H9 (cell line): ENCODE measurements at regions not wholly inside any gene's neighbourhood (a gene's known extent, or its start where the extent isn't known, plus 50 kb on each side); places are given as distances from the start of the nearest gene placed in this dataset.
"Not testable (repeated sequence)": the region's sequence is repeated elsewhere in the genome, so short reads cannot be mapped to it uniquely, and the experiment has no call there.

ENCODE experiments used
- DNase-seq: peaks from one replicate; pipeline ENCODE4 v3.0.0-alpha.2; 2017
- H2AFZ ChIP-seq: one replicate; pipeline ENCODE4 v1.6.1; 2013; ENCODE audit warnings: mild to moderate bottlenecking, low read length, control low read depth, moderate library complexity
- H2AK5ac ChIP-seq: 2 replicates; pipeline ENCODE4 v1.6.1; 2013; ENCODE audit warnings: low read length, control low read depth, mixed read lengths; ENCODE audit not compliant: insufficient read length
- H2BK120ac ChIP-seq: one replicate; pipeline ENCODE4 v1.6.1; 2013; ENCODE audit warnings: low read depth, mild to moderate bottlenecking, low read length, control low read depth, inconsistent platforms; ENCODE audit not compliant: poor library complexity, severe bottlenecking
- H2BK12ac ChIP-seq: 2 replicates; pipeline ENCODE4 v1.6.1; 2013; ENCODE audit warnings: low read length, control low read depth, mixed read lengths, low read depth; ENCODE audit not compliant: insufficient read length
- H2BK15ac ChIP-seq: 2 replicates; pipeline ENCODE4 v1.6.1; 2013; ENCODE audit warnings: low read depth, low read length, control low read depth
- H2BK20ac ChIP-seq: one replicate; pipeline ENCODE4 v1.6.1; 2013; ENCODE audit warnings: low read depth, mild to moderate bottlenecking, low read length, control low read depth, inconsistent platforms; ENCODE audit not compliant: poor library complexity, severe bottlenecking
- H2BK5ac ChIP-seq: 2 replicates; pipeline ENCODE4 v1.6.1; 2013; ENCODE audit warnings: low read length, control low read depth, mixed read lengths; ENCODE audit not compliant: insufficient read length
- H3K14ac ChIP-seq: 2 replicates; pipeline ENCODE4 v1.6.1; 2013; ENCODE audit warnings: low read length, control low read depth; ENCODE audit not compliant: insufficient read depth
- H3K18ac ChIP-seq: 2 replicates; pipeline ENCODE4 v1.6.1; 2013; ENCODE audit warnings: low read depth, mild to moderate bottlenecking, mixed read lengths, low read length, control low read depth; ENCODE audit not compliant: insufficient read length
- H3K23ac ChIP-seq: 2 replicates; pipeline ENCODE4 v1.6.1; 2013; ENCODE audit warnings: low read length, control low read depth, mixed read lengths, low read depth; ENCODE audit not compliant: insufficient read length
- H3K23me2 ChIP-seq: 2 replicates; pipeline ENCODE4 v1.6.1; 2013; ENCODE audit warnings: low read depth, mild to moderate bottlenecking, mixed read lengths, low read length, control low read depth; ENCODE audit not compliant: insufficient read length, poor library complexity, severe bottlenecking
- H3K27ac ChIP-seq: 2 replicates; pipeline ENCODE4 v1.5.1; 2013; ENCODE audit warnings: low read length, control low read depth, mixed read lengths, low read depth; ENCODE audit not compliant: insufficient read length
- H3K27me3 ChIP-seq: 2 replicates; pipeline ENCODE4 v1.6.1; 2013; ENCODE audit warnings: low read length, control low read depth, inconsistent platforms; ENCODE audit not compliant: insufficient read depth
- H3K4ac ChIP-seq: 2 replicates; pipeline ENCODE4 v1.6.1; 2013; ENCODE audit warnings: low read depth, mild to moderate bottlenecking, control low read depth, inconsistent platforms, low read length, moderate library complexity
- H3K4me1 ChIP-seq: 2 replicates; pipeline ENCODE4 v1.6.1; 2013; ENCODE audit warnings: low read length, control low read depth, inconsistent platforms; ENCODE audit not compliant: insufficient read depth
- H3K4me2 ChIP-seq: 2 replicates; pipeline ENCODE4 v1.6.1; 2013; ENCODE audit warnings: low read length, control low read depth, mixed read lengths; ENCODE audit not compliant: insufficient read length, insufficient read depth
- H3K56ac ChIP-seq: 2 replicates; pipeline ENCODE4 v1.6.1; 2013; ENCODE audit warnings: low read depth, mild to moderate bottlenecking, mixed read lengths, low read length, control low read depth; ENCODE audit not compliant: insufficient read length
- H3K79me1 ChIP-seq: 2 replicates; pipeline ENCODE4 v1.6.1; 2013; ENCODE audit warnings: low read depth, mild to moderate bottlenecking, moderate library complexity, low read length, control low read depth, inconsistent platforms; ENCODE audit not compliant: insufficient read depth, poor library complexity, severe bottlenecking
- H3K79me2 ChIP-seq: 2 replicates; pipeline ENCODE4 v1.6.1; 2013; ENCODE audit warnings: low read length, control low read depth, inconsistent platforms; ENCODE audit not compliant: insufficient read depth
- H3K9ac ChIP-seq: 2 replicates; pipeline ENCODE4 v1.6.1; 2013; ENCODE audit warnings: low read length, control low read depth, mixed read lengths; ENCODE audit not compliant: insufficient read length; ENCODE audit errors: extremely low read depth
- H3K9me3 ChIP-seq: one replicate; pipeline ENCODE4 v1.6.1; 2013; ENCODE audit warnings: low read depth, low read length, inconsistent platforms; ENCODE audit not compliant: control insufficient read depth
- H3T11ph ChIP-seq: one replicate; pipeline ENCODE4 v1.6.1; 2013; ENCODE audit warnings: mild to moderate bottlenecking, low read length, control low read depth, inconsistent platforms
- H4K20me1 ChIP-seq: one replicate; pipeline ENCODE4 v1.6.1; 2013; ENCODE audit not compliant: control insufficient read depth, insufficient read length, insufficient read depth
- H4K5ac ChIP-seq: 2 replicates; pipeline ENCODE4 v1.6.1; 2013; ENCODE audit warnings: low read depth, mild to moderate bottlenecking, mixed read lengths, low read length, control low read depth; ENCODE audit not compliant: insufficient read length
- H4K8ac ChIP-seq: replicated peaks from 2 replicates; pipeline ENCODE4 v1.6.1; 2013; ENCODE audit warnings: low read length, control low read depth, mixed read lengths, low read depth; ENCODE audit not compliant: insufficient read length
- H4K91ac ChIP-seq: 2 replicates; pipeline ENCODE4 v1.6.1; 2013; ENCODE audit warnings: low read depth, mild to moderate bottlenecking, moderate library complexity, mixed read lengths, low read length, control low read depth; ENCODE audit not compliant: insufficient read length
- H3K27ac Mint-ChIP-seq, 3 experiments: 2 replicates in 2 of 3; 3 replicates in 1 of 3; pipeline ENCODE4 v1.8.0; 2020 to 2021; ENCODE audit warnings: mixed read lengths in 3 of 3, mild to moderate bottlenecking in 1 of 3, moderate library complexity in 1 of 3
- H3K27me3 Mint-ChIP-seq: 2 replicates; pipeline ENCODE4 v1.8.0; 2021; ENCODE audit warnings: low read depth, mild to moderate bottlenecking, moderate library complexity, mixed read lengths
- H3K36me3 Mint-ChIP-seq, 3 experiments: 2 replicates in 2 of 3; 3 replicates in 1 of 3; pipeline ENCODE4 v1.8.0; 2020 to 2021; ENCODE audit warnings: low read depth in 3 of 3, mixed read lengths in 3 of 3; ENCODE audit not compliant: insufficient read depth in 1 of 3
- H3K4me1 Mint-ChIP-seq, 2 experiments: 2 replicates each; pipeline ENCODE4 v1.8.0; 2020; ENCODE audit warnings: mixed read lengths in 2 of 2
- H3K4me3 Mint-ChIP-seq, 2 experiments: 2 replicates in 1 of 2; 3 replicates in 1 of 2; pipeline ENCODE4 v1.8.0; 2020 to 2021; ENCODE audit warnings: mild to moderate bottlenecking in 2 of 2, mixed read lengths in 2 of 2, moderate library complexity in 1 of 2
- H3K9me3 Mint-ChIP-seq, 2 experiments: 2 replicates in 1 of 2; 3 replicates in 1 of 2; pipeline ENCODE4 v1.8.0; 2020; ENCODE audit warnings: mild to moderate bottlenecking in 2 of 2, mixed read lengths in 2 of 2, moderate library complexity in 1 of 2
- WGBS: extraction: QIAGEN DNeasy Blood & Tissue Kit; methylation state at CpG from one replicate; pipeline ENCODE4 v1.1.7; 2013; ENCODE audit warnings: missing lambda C conversion rate, low lambda C conversion rate, mixed read lengths; ENCODE audit not compliant: insufficient read length; ENCODE audit errors: extremely low coverage; 5-methylcytosine and 5-hydroxymethylcytosine counted together

DNA sequence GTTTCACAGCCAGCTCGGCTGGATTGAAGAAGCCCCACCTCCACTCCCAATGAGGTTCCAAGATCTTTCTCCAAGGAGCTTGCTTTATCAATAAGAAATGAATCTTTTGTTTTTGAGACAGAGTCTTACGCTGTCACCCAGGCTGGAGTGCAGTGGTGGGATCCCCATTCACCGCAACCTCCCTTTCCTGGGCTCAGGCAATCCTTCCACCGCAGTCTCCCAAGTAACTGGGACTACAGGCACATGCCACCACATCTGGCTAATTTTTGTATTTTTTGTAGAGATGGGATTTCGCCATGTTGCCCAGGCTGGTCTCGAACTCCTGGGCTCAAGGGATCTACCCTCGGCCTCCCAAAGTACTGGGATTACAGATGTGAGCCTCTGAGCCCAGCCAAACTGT lies 175.3 kb downstream of the OR4M2 start:
- not testable (repeated sequence) for DNase-seq, H3K79me1 ChIP-seq, H3K4me3 Mint-ChIP-seq, H2AK5ac ChIP-seq, H3K27ac ChIP-seq, H4K5ac ChIP-seq, H2BK5ac ChIP-seq, H3K4me2 ChIP-seq, H3K4ac ChIP-seq, H2BK12ac ChIP-seq, H3K14ac ChIP-seq, H3K4me1 Mint-ChIP-seq, H3K27me3 ChIP-seq, H3K23ac ChIP-seq, H3K23me2 ChIP-seq, H4K91ac ChIP-seq, H2BK20ac ChIP-seq, H3K27ac Mint-ChIP-seq, H3K18ac ChIP-seq, H4K8ac ChIP-seq, H3K56ac ChIP-seq, H4K20me1 ChIP-seq, H3T11ph ChIP-seq, H2BK120ac ChIP-seq, H2BK15ac ChIP-seq, H3K9ac ChIP-seq, H2AFZ ChIP-seq, H3K4me1 ChIP-seq, H3K79me2 ChIP-seq
- Mint-ChIP-seq H3K36me3 (peaks cover 40 to 74% (median 61%) of the 10 kb centered on the region in 3 experiments), H3K9me3 (peaks cover 68 to 91% of the 10 kb centered on the region in 2 experiments), H3K27me3 (peaks cover 13% of the 10 kb centered on the region)
- no CpG with 5 or more reads among the region's 7 CpGs for WGBS
- H3K9me3 ChIP-seq = peaks cover 85% of the 10 kb centered on the region

DNA sequence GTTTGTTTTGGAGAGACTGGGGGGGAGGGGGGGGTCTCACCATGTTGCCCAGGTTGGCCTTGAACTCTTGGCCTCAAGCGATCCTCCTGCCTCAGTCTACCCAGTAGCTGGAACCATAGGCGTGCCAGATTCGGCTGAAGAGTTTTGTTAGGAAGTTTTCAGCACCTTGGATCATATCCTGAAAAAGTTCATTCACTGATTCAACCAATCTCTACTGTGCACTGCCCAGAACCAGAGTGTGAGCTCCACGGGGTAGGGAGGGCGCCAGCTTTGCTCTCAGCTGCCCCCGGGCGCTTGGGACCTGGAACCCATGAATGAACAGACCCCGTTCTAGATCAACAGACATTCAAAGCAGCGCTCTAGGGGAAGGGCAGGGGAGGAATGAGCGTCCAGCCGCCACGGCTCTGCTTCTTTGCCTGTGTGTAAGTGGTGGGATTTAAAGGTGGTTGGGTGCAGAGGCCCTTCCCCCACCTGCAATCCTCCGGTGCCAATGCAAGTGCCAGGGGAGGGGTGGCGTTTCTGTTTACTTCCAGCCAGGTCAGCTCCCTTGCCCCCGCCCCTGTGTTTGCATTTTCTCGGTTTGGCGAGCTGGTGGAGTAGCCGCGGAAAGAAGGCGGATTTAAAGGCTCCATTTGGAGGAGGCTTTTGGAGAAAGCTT lies 176.2 kb downstream of the OR4M2 start:
- H4K20me1 ChIP-seq, H3K23me2 ChIP-seq, H2BK120ac ChIP-seq, H3K27ac ChIP-seq, H3K4me1 Mint-ChIP-seq, H2AK5ac ChIP-seq, H3K4me3 Mint-ChIP-seq, H3K4me2 ChIP-seq, H3T11ph ChIP-seq, H3K18ac ChIP-seq, H3K56ac ChIP-seq, H3K27ac Mint-ChIP-seq, H3K9ac ChIP-seq, H2BK12ac ChIP-seq, H2AFZ ChIP-seq, H3K4me1 ChIP-seq, H3K14ac ChIP-seq, H2BK20ac ChIP-seq, H2BK15ac ChIP-seq, DNase-seq, H4K5ac ChIP-seq, H3K27me3 ChIP-seq, H2BK5ac ChIP-seq, H3K4ac ChIP-seq, H3K79me1 ChIP-seq, H4K8ac ChIP-seq, H3K23ac ChIP-seq, H4K91ac ChIP-seq, H3K79me2 ChIP-seq: not testable (repeated sequence)
- peaks cover 59 to 82% of the 10 kb centered on the region in 2 experiments for H3K9me3 Mint-ChIP-seq
- no CpG with 5 or more reads among the region's 20 CpGs for WGBS
- H3K9me3 ChIP-seq = peaks cover 85% of the 10 kb centered on the region
- peaks cover 35 to 73% (median 59%) of the 10 kb centered on the region in 3 experiments for H3K36me3 Mint-ChIP-seq
- peaks cover 14% of the 10 kb centered on the region for H3K27me3 Mint-ChIP-seq
